A549 (cell line): ENCODE measurements at regions not wholly inside any gene's neighbourhood (a gene's known extent, or its start where the extent isn't known, plus 50 kb on each side); places are given as distances from the start of the nearest gene placed in this dataset.

Experiments used
- ATAC-seq, 2 experiments: fragments of 200-7000 bp in 1 of 2; fragments of >200 bp in 1 of 2; cut with Nextera tagmentation in 1 of 2; cut with Tn5 transposase in 1 of 2; 3 replicates each; pipeline versions ENCODE4 v1.8.0 to v1.9.1; 2018 to 2020; ENCODE audit warnings: mild to moderate bottlenecking in 1 of 2, moderate library complexity in 1 of 2
- CTCF ChIA-PET: fragments of 300-600 bp; sonication (Branson Sonifier 250); formaldehyde crosslinking; extraction: SDS; loops from one replicate; lab custom pipeline; 2021; ENCODE audit warnings: antibody characterized with exemption, inconsistent platforms; lab: Yijun Ruan, JAX
- POLR2A ChIA-PET: fragments of 350-600 bp; formaldehyde crosslinking; extraction: SDS; loops from one replicate; lab custom pipeline; 2021; ENCODE audit warnings: antibody characterized with exemption, inconsistent platforms; lab: Yijun Ruan, JAX
- DNase-seq, 2 experiments: peaks; one replicate each; pipeline versions ENCODE4 v3.0.0 to v3.0.0-alpha.2; 2011 to 2016; ENCODE audit warnings: low read depth in 1 of 2, low spot score in 1 of 2
- FAIRE-seq: peaks from 2 replicates; lab custom pipeline; 2011; peaks lifted over from hg19 to GRCh38; lab: Jason Lieb, UNC
- H3K27ac ChIP-seq, 2 experiments: fragments of >200 bp; sonication (Bioruptor Twin); formaldehyde crosslinking; 3 replicates each; pipeline ENCODE4 v1.5.1; 2016 to 2017
- H3K4me1 ChIP-seq: fragments of >200 bp; sonication (Bioruptor Twin); formaldehyde crosslinking; 3 replicates; pipeline ENCODE4 v1.6.1; 2016
- H3K4me2 ChIP-seq: fragments of >200 bp; sonication (Bioruptor Twin); formaldehyde crosslinking; 3 replicates; pipeline ENCODE4 v1.6.1; 2016
- H3K4me3 ChIP-seq: fragments of >200 bp; sonication (Bioruptor Twin); formaldehyde crosslinking; 3 replicates; pipeline ENCODE4 v1.5.1; 2016
- H3K9me3 ChIP-seq: fragments of >200 bp; sonication (Bioruptor Twin); formaldehyde crosslinking; 3 replicates; pipeline ENCODE4 v1.6.1; 2016
- CHD2 ChIP-seq: fragments of 150-350 bp; IDR thresholded peaks from 2 replicates; pipeline ENCODE4 v1.6.1; 2014; ENCODE audit warnings: low read length; ENCODE audit not compliant: partially characterized antibody
- EHMT2 ChIP-seq: fragments of 200-600 bp; sonication (generic); IDR thresholded peaks from 2 replicates; pipeline ENCODE4 v1.6.1; 2016; ENCODE audit warnings: antibody characterized with exemption, low read depth, mild to moderate bottlenecking, moderate library complexity
- EP300 ChIP-seq, 2 experiments: fragments of >200 bp; sonication (Bioruptor Twin); formaldehyde crosslinking; IDR thresholded peaks; 2 replicates in 1 of 2; 3 replicates in 1 of 2; pipeline ENCODE4 v1.6.1; 2016 to 2017
- ESRRA ChIP-seq: fragments of 150-350 bp; IDR thresholded peaks from 2 replicates; pipeline ENCODE4 v1.6.1; 2014; ENCODE audit warnings: mild to moderate bottlenecking, low read length, borderline replicate concordance
- FOSB ChIP-seq: fragments of 250-450 bp; sonication (Bioruptor Pico); IDR thresholded peaks from 2 replicates; pipeline ENCODE4 v1.5.0; 2020; ENCODE audit warnings: mild to moderate bottlenecking, moderate library complexity
- FOSL2 ChIP-seq, 2 experiments: fragments of 450-650 bp in 1 of 2; fragments of >200 bp in 1 of 2; sonication (Bioruptor Twin) in 1 of 2; formaldehyde crosslinking; IDR thresholded peaks; 2 replicates each; pipeline versions ENCODE4 v1.5.0 to v1.6.1; 2016 to 2020; ENCODE audit warnings: mild to moderate bottlenecking in 1 of 2, moderate library complexity in 1 of 2
- FOXS1 ChIP-seq: fragments of 250-450 bp; sonication (Bioruptor Pico); IDR thresholded peaks from 2 replicates; pipeline ENCODE4 v1.5.0; 2020; ENCODE audit warnings: mild to moderate bottlenecking, moderate library complexity
- HDAC2 ChIP-seq: fragments of 200-600 bp; sonication (generic); IDR thresholded peaks from 2 replicates; pipeline ENCODE4 v1.6.1; 2016
- HOXB5 ChIP-seq: fragments of 250-450 bp; sonication (Bioruptor Pico); IDR thresholded peaks from 2 replicates; pipeline ENCODE4 v1.5.0; 2020; ENCODE audit warnings: mild to moderate bottlenecking, moderate library complexity
- JUNB ChIP-seq: fragments of >200 bp; sonication (Bioruptor Twin); formaldehyde crosslinking; IDR thresholded peaks from 2 replicates; pipeline ENCODE4 v1.6.1; 2016
- POLR2AphosphoS2 ChIP-seq: conservative IDR thresholded peaks from 2 replicates; pipeline ENCODE4 v1.6.1; 2012; ENCODE audit warnings: low read length, improper control_type of control experiment, inconsistent platforms
- RAD21 ChIP-seq, 2 experiments: fragments of >200 bp in 1 of 2; sonication (Bioruptor Twin) in 1 of 2; formaldehyde crosslinking in 1 of 2; IDR thresholded peaks in 1 of 2; conservative IDR thresholded peaks in 1 of 2; 2 replicates in 1 of 2; 3 replicates in 1 of 2; pipeline ENCODE4 v1.6.1; 2012 to 2018; ENCODE audit warnings: inconsistent platforms in 1 of 2
- RARB ChIP-seq: fragments of 250-450 bp; sonication (Bioruptor Pico); IDR thresholded peaks from 2 replicates; pipeline ENCODE4 v1.8.0; 2021; ENCODE audit warnings: mild to moderate bottlenecking, moderate library complexity
- RNF2 ChIP-seq: fragments of 200-600 bp; sonication (generic); IDR thresholded peaks from 2 replicates; pipeline ENCODE4 v1.6.1; 2016; ENCODE audit warnings: low read depth, mild to moderate bottlenecking, antibody characterized with exemption, moderate library complexity, borderline replicate concordance
- SMC3 ChIP-seq: fragments of >200 bp; sonication (Bioruptor Twin); formaldehyde crosslinking; IDR thresholded peaks from 3 replicates; pipeline ENCODE4 v1.6.1; 2018; ENCODE audit warnings: inconsistent platforms
- TFCP2L1 ChIP-seq: fragments of 250-450 bp; sonication (Bioruptor Pico); IDR thresholded peaks from 2 replicates; pipeline ENCODE4 v1.5.0; 2021; ENCODE audit warnings: mild to moderate bottlenecking
- TP53 ChIP-seq: fragments of 250-450 bp; sonication (Bioruptor Pico); IDR thresholded peaks from 2 replicates; pipeline ENCODE4 v1.5.0; 2021; ENCODE audit warnings: mild to moderate bottlenecking, moderate library complexity
- ZC3H11A ChIP-seq: fragments of 450-650 bp; IDR thresholded peaks from 2 replicates; pipeline ENCODE4 v1.6.1; 2014; ENCODE audit warnings: antibody characterized with exemption, mild to moderate bottlenecking
- ZFP36 ChIP-seq: fragments of 450-650 bp; IDR thresholded peaks from 2 replicates; pipeline ENCODE4 v1.6.1; 2014; ENCODE audit warnings: borderline replicate concordance; ENCODE audit not compliant: partially characterized antibody
- WGBS: methylation state at CpG from one replicate; pipeline ENCODE4 v1.1.6; 2017; ENCODE audit errors: missing lambda C conversion rate; 5-methylcytosine and 5-hydroxymethylcytosine counted together
- TF ChIP-seq, protein P1 (sequence below): fragments of 150-350 bp; IDR thresholded peaks from 2 replicates; pipeline ENCODE4 v1.6.1; 2014; ENCODE audit warnings: low read depth, mild to moderate bottlenecking, low read length

DNA sequence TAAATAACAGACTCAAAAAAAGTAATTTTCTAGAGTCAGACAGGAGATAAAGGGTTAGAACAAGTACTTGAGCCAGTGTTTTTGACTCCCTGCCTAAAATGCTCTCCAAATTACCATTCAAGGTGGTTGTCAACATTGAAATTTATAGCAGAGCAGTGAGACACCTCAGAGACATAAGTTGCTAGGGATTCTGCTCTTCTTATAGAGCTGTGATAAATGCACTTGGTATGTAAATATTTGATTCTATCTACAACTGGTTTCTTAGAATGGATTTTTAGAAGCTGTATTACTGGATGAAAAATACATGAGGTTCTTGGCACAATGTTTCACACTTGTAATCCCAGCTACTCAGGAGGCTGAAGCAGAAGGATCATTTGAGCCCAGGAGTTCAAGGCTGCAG is 83.9 kb upstream of the OSBPL8 start (continued):
- TF ChIP-seq RNF2 (no peak), FOSB (CRISPR knock-in tag) (no peak), EHMT2 (no peak), JUNB (no peak), HDAC2 (no peak), ZFP36 (no peak), HOXB5 (CRISPR knock-in tag) (no peak)

DNA sequence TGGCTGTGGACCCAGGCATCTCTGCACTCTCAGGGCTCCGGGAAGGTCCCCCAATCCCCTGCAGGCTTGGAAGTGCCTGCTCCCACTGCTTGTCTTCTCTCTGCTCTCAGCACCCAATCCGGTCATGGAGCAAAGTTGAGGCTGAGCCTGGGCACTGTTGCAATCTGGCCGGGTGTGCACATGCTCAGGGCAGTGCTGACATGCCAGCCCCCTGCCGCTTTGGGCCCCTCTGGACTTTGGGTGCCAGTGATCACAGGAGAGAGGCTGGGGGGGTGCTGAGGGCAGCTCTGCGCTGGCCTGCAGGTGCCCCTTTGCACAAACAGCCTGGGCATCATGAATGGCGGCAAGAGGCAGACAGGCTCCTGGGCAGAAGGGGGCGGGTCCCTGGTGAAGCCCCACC is 85.4 kb upstream of the OSBPL8 start:
- POLR2A ChIA-PET: no interaction called here
- no peak overlapping the region for H3K4me2 ChIP-seq
- CTCF ChIA-PET: interaction anchor here (2.2 kb wide), 1 partner anchor 13 kb away, joined by 6 read pairs; no protein-coding TSS in a partner anchor
- no peaks in the 10 kb centered on the region for H3K4me1 ChIP-seq
- no peak overlapping the region for H3K27ac ChIP-seq
- 56% methylated on average over 4 of the region's 7 CpGs for WGBS
- FAIRE-seq (no peak), ATAC-seq (no peak), DNase-seq (no peak)
- no peak overlapping the region for H3K4me3 ChIP-seq
- H3K9me3 ChIP-seq: no peaks in the 10 kb centered on the region
- TF ChIP-seq ZC3H11A (no peak), FOSL2 (IDR thresholded peaks at IDR 0.05) (no peak), FOSL2 (CRISPR knock-in tag; IDR thresholded peaks at IDR 0.05) (no peak), RAD21 (conservative IDR thresholded peaks at IDR 0.05 in 1 of 2, IDR thresholded peaks at IDR 0.05 in 1 of 2) (no peak), JUNB (no peak), POLR2AphosphoS2 (no peak), TP53 (CRISPR knock-in tag) (no peak), FOXS1 (CRISPR knock-in tag) (no peak), CHD2 (no peak)
- TF ChIP-seq, protein P1, sequence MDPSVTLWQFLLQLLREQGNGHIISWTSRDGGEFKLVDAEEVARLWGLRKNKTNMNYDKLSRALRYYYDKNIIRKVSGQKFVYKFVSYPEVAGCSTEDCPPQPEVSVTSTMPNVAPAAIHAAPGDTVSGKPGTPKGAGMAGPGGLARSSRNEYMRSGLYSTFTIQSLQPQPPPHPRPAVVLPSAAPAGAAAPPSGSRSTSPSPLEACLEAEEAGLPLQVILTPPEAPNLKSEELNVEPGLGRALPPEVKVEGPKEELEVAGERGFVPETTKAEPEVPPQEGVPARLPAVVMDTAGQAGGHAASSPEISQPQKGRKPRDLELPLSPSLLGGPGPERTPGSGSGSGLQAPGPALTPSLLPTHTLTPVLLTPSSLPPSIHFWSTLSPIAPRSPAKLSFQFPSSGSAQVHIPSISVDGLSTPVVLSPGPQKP: no peak
- TF ChIP-seq, all 56 proteins: peak for 0

DNA sequence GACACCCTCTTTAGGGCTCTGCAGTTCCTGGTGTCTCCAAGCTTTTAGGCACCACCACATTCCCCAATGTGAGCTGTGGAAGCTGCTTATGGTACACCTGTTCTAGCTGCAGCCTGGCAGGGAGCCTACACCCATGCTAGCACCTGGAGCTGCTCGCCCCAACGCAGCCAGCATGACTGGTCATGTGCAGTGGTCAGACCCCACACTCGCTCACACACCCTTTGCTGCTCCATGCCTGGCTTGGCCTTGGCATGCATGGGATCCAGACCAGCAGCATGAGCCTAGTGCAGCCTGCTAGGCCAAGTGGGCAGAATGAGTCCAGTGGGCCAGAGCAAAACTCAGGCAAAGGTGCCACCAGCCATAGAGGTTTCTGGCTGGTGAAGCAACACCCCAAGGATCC is 86.4 kb upstream of the OSBPL8 start:
- FAIRE-seq (no peak), ATAC-seq (no peak), DNase-seq (no peak)
- WGBS: 60% methylated on average over 3 of the region's 3 CpGs
- no peak overlapping the region for H3K27ac ChIP-seq
- no peak for TF ChIP-seq RARB (CRISPR knock-in tag)
- no peaks in the 10 kb centered on the region for H3K4me1 ChIP-seq
- no peak overlapping the region for H3K4me2 ChIP-seq
- ChIA-PET POLR2A (no interaction called here), CTCF (interaction anchor here (2.2 kb wide), 1 partner anchor 14 kb away, joined by 6 read pairs; no protein-coding TSS in a partner anchor)
- H3K4me3 ChIP-seq: no peak overlapping the region
- H3K9me3 ChIP-seq: no peaks in the 10 kb centered on the region

DNA sequence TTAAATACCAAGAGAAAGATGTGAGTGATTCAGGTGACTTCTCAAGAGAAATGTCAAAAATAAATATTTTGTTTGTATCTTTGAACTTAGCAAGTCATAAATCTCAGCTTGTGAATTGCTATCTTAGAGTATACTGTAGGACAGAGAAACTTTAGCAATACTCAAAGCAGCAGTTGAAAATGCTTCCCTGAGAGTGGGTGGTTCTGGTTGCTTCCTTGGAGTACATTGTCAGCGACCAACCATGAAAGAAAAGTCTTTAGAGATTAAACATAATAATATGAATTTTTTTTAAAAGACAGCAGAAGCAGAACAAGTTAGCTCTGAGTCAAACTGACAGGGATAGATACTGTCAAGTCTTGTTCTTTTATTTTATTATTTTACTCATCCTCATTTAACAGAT is 86.8 kb upstream of the OSBPL8 start:
- ChIA-PET POLR2A (no interaction called here), CTCF (interaction anchor here (1.2 to 2.2 kb wide), 2 partner anchors 9 to 15 kb away, joined by 3 to 6 read pairs; no protein-coding TSS in a partner anchor)
- DNase-seq (no peak), FAIRE-seq (no peak), ATAC-seq (no peak)
- 23% methylated on average over 1 of the region's 1 CpG for WGBS
- TF ChIP-seq ESRRA: no peak
- no peak for TF ChIP-seq TFCP2L1 (CRISPR knock-in tag)
- TF ChIP-seq SMC3: no peak
- TF ChIP-seq EP300 (IDR thresholded peaks at IDR 0.05): no peak
- TF ChIP-seq HDAC2: no peak
- Histone ChIP-seq H3K9me3 (no peaks in the 10 kb centered on the region), H3K4me2 (no peak overlapping the region), H3K4me3 (no peak overlapping the region), H3K27ac (no peak overlapping the region), H3K4me1 (no peaks in the 10 kb centered on the region)
